Type B pancreatic cell (in vitro differentiated cells): ENCODE measurements at regions not wholly inside any gene's neighbourhood (a gene's known extent, or its start where the extent isn't known, plus 50 kb on each side); places are given as distances from the start of the nearest gene placed in this dataset.

Experiments used
- DNase-seq: peaks from one replicate; pipeline ENCODE4 v3.0.0; 2021; ENCODE audit warnings: mixed read lengths; ENCODE audit not compliant: unreplicated experiment; ENCODE audit errors: extremely low spot score
- H3K27ac Mint-ChIP-seq: 2 replicates; pipeline ENCODE4 v1.8.0; 2021; ENCODE audit warnings: mild to moderate bottlenecking, mixed read lengths
- H3K27me3 Mint-ChIP-seq: 2 replicates; pipeline ENCODE4 v1.8.0; 2021; ENCODE audit warnings: mixed read lengths
- H3K36me3 Mint-ChIP-seq: 2 replicates; pipeline ENCODE4 v1.8.0; 2021; ENCODE audit warnings: mixed read lengths
- H3K4me1 Mint-ChIP-seq: one replicate; pipeline ENCODE4 v1.8.0; 2021; ENCODE audit warnings: mixed read lengths; ENCODE audit not compliant: unreplicated experiment
- H3K4me3 Mint-ChIP-seq: 2 replicates; pipeline ENCODE4 v1.8.0; 2021; ENCODE audit warnings: mild to moderate bottlenecking, mixed read lengths
- H3K9me3 Mint-ChIP-seq: 2 replicates; pipeline ENCODE4 v1.8.0; 2021; ENCODE audit warnings: mixed read lengths
- CTCF ChIP-seq: fragments of 200-600 bp; sonication (generic); conservative IDR thresholded peaks from 2 replicates; pipeline ENCODE4 v1.5.0; 2021; ENCODE audit warnings: antibody characterized with exemption, mild to moderate bottlenecking

GRCh38 chr3:86801921-86802320, 189.0 kb downstream of the VGLL3 start:
- H3K4me3 Mint-ChIP-seq: no peak overlapping the region
- H3K36me3 Mint-ChIP-seq: no peaks in the 10 kb centered on the region
- no peak for DNase-seq
- H3K9me3 Mint-ChIP-seq: peaks cover 9% of the 10 kb centered on the region
- H3K27me3 Mint-ChIP-seq: no peaks in the 10 kb centered on the region
- no peaks in the 10 kb centered on the region for H3K4me1 Mint-ChIP-seq
- H3K27ac Mint-ChIP-seq: no peak overlapping the region
- no peak for TF ChIP-seq CTCF

- peaks cover 9% of the 10 kb centered on the region for H3K9me3 Mint-ChIP-seq
- H3K27me3 Mint-ChIP-seq: no peaks in the 10 kb centered on the region
- no peak overlapping the region for H3K27ac Mint-ChIP-seq
- DNase-seq: no peak
- H3K4me1 Mint-ChIP-seq: no peaks in the 10 kb centered on the region
- TF ChIP-seq CTCF: no peak
- no peak overlapping the region for H3K4me3 Mint-ChIP-seq
- no peaks in the 10 kb centered on the region for H3K36me3 Mint-ChIP-seq
These were observed 189.9 kb downstream of the VGLL3 start for GRCh38 chr3:86801066-86801465.

- H3K27me3 Mint-ChIP-seq: no peaks in the 10 kb centered on the region
- H3K36me3 Mint-ChIP-seq: no peaks in the 10 kb centered on the region
- TF ChIP-seq CTCF: no peak
- no peaks in the 10 kb centered on the region for H3K9me3 Mint-ChIP-seq
- no peak overlapping the region for H3K27ac Mint-ChIP-seq
- H3K4me1 Mint-ChIP-seq: no peaks in the 10 kb centered on the region
- no peak overlapping the region for H3K4me3 Mint-ChIP-seq
- no peak for DNase-seq
These were observed 190.8 kb downstream of the VGLL3 start for GRCh38 chr3:86800116-86800515.

GRCh38 chr3:86797946-86798345, 193.0 kb downstream of the VGLL3 start:
- H3K36me3 Mint-ChIP-seq: no peaks in the 10 kb centered on the region
- H3K27me3 Mint-ChIP-seq: no peaks in the 10 kb centered on the region
- no peak overlapping the region for H3K4me3 Mint-ChIP-seq
- no peak for DNase-seq
- no peak for TF ChIP-seq CTCF
- no peaks in the 10 kb centered on the region for H3K9me3 Mint-ChIP-seq
- H3K4me1 Mint-ChIP-seq: peaks cover 4% of the 10 kb centered on the region
- no peak overlapping the region for H3K27ac Mint-ChIP-seq

GRCh38 chr3:86794361-86795065, 196.4 kb downstream of the VGLL3 start:
- no peak for DNase-seq
- Mint-ChIP-seq H3K9me3 (no peaks in the 10 kb centered on the region), H3K36me3 (no peaks in the 10 kb centered on the region), H3K4me1 (peaks cover 4% of the 10 kb centered on the region), H3K27me3 (no peaks in the 10 kb centered on the region), H3K27ac (no peak overlapping the region), H3K4me3 (no peak overlapping the region)
- TF ChIP-seq CTCF: no peak
